HepG2 (cell line): ENCODE measurements at regions not wholly inside any gene's neighbourhood (a gene's known extent, or its start where the extent isn't known, plus 50 kb on each side); places are given as distances from the start of the nearest gene placed in this dataset.
A peak's percentile ranks its signal among the peaks of the same experiment; 100 is the strongest.

Experiments
- ATAD3A ChIP-seq: sonication (generic); formaldehyde crosslinking; IDR thresholded peaks from 2 replicates; pipeline ENCODE4 v1.4.0; 2020; ENCODE audit warnings: missing genetic modification reagents
- CAMTA2 ChIP-seq: sonication (generic); formaldehyde crosslinking; IDR thresholded peaks from 2 replicates; pipeline ENCODE4 v1.4.0; 2020; ENCODE audit warnings: mild to moderate bottlenecking, missing genetic modification reagents, borderline replicate concordance
- ESRRA ChIP-seq: sonication (generic); formaldehyde crosslinking; IDR thresholded peaks from 2 replicates; pipeline ENCODE4 v1.5.1; 2020; ENCODE audit warnings: mild to moderate bottlenecking, low read depth, missing genetic modification reagents
- FOXC1 ChIP-seq: sonication (generic); formaldehyde crosslinking; IDR thresholded peaks from 2 replicates; pipeline ENCODE4 v1.8.0; 2022; ENCODE audit warnings: mild to moderate bottlenecking, missing genetic modification reagents, borderline replicate concordance
- NPAS2 ChIP-seq: sonication (generic); formaldehyde crosslinking; IDR thresholded peaks from 2 replicates; pipeline ENCODE4 v1.8.0; 2022; ENCODE audit warnings: mild to moderate bottlenecking, missing genetic modification reagents, borderline replicate concordance
- SALL1 ChIP-seq: sonication (generic); formaldehyde crosslinking; IDR thresholded peaks from 2 replicates; pipeline ENCODE4 v1.8.0; 2022; ENCODE audit warnings: mild to moderate bottlenecking, missing genetic modification reagents
- SP1 ChIP-seq, 2 experiments: fragments of 450-650 bp in 1 of 2; sonication (generic) in 1 of 2; formaldehyde crosslinking in 1 of 2; IDR thresholded peaks; 2 replicates each; pipeline versions ENCODE4 v1.4.0 to v1.6.1; 2016 to 2020; ENCODE audit warnings: missing genetic modification reagents in 1 of 2
- TBL1XR1 ChIP-seq: fragments of 150-350 bp; IDR thresholded peaks from 2 replicates; pipeline ENCODE4 v1.6.1; 2014; ENCODE audit warnings: borderline replicate concordance, low read length; ENCODE audit not compliant: partially characterized antibody
- THYN1 ChIP-seq: sonication (generic); formaldehyde crosslinking; IDR thresholded peaks from 2 replicates; pipeline ENCODE4 v1.8.1; 2023; ENCODE audit warnings: low read depth, mild to moderate bottlenecking, moderate library complexity, missing genetic modification reagents, borderline replicate concordance
- TRIM24 ChIP-seq: sonication (generic); formaldehyde crosslinking; IDR thresholded peaks from 2 replicates; pipeline ENCODE4 v1.8.0; 2022; ENCODE audit warnings: mild to moderate bottlenecking, missing genetic modification reagents
- ZNF224 ChIP-seq: sonication (generic); formaldehyde crosslinking; IDR thresholded peaks from 2 replicates; pipeline ENCODE4 v1.5.0; 2020; ENCODE audit warnings: mild to moderate bottlenecking, missing genetic modification reagents
- ZNF333 ChIP-seq: sonication (generic); formaldehyde crosslinking; IDR thresholded peaks from 2 replicates; pipeline ENCODE4 v1.4.0; 2020; ENCODE audit warnings: mild to moderate bottlenecking, missing genetic modification reagents, borderline replicate concordance
- ZNF484 ChIP-seq: sonication (generic); formaldehyde crosslinking; IDR thresholded peaks from 2 replicates; pipeline ENCODE4 v1.5.1; 2020; ENCODE audit warnings: mild to moderate bottlenecking, low read depth, missing genetic modification reagents, borderline replicate concordance
- ZNF607 ChIP-seq: sonication (generic); formaldehyde crosslinking; IDR thresholded peaks from 2 replicates; pipeline ENCODE4 v1.5.1; 2020; ENCODE audit warnings: missing genetic modification reagents, mild to moderate bottlenecking, borderline replicate concordance
- ZNF644 ChIP-seq: IDR thresholded peaks from 2 replicates; pipeline ENCODE4 v1.6.1; 2016; ENCODE audit warnings: low read depth
- ZNF7 ChIP-seq: IDR thresholded peaks from 2 replicates; pipeline ENCODE4 v1.6.1; 2016; ENCODE audit warnings: missing biosample characterization, missing genetic modification reagents
- ZNF720 ChIP-seq: sonication (generic); formaldehyde crosslinking; IDR thresholded peaks from 2 replicates; pipeline ENCODE4 v1.4.0; 2020; ENCODE audit warnings: missing genetic modification reagents
- ZNF772 ChIP-seq: sonication (generic); formaldehyde crosslinking; IDR thresholded peaks from 2 replicates; pipeline ENCODE4 v1.5.0; 2020; ENCODE audit warnings: mild to moderate bottlenecking, missing genetic modification reagents
- ZNF777 ChIP-seq: sonication (generic); formaldehyde crosslinking; IDR thresholded peaks from 2 replicates; pipeline ENCODE4 v1.4.0; 2020; ENCODE audit warnings: missing genetic modification reagents
- ZSCAN12 ChIP-seq: sonication (generic); formaldehyde crosslinking; IDR thresholded peaks from 2 replicates; pipeline ENCODE4 v1.9.0; 2021; ENCODE audit warnings: mild to moderate bottlenecking, missing genetic modification reagents
- TF ChIP-seq, protein P1 (sequence below): sonication (generic); formaldehyde crosslinking; IDR thresholded peaks from 2 replicates; pipeline ENCODE4 v1.4.0; 2020; ENCODE audit warnings: missing genetic modification reagents, low read depth, mild to moderate bottlenecking, borderline replicate concordance
- TF ChIP-seq, protein P2 (sequence below): sonication (generic); formaldehyde crosslinking; IDR thresholded peaks from 2 replicates; pipeline ENCODE4 v1.4.0; 2020; ENCODE audit warnings: missing genetic modification reagents, borderline replicate concordance
- TF ChIP-seq, protein P3 (sequence below): sonication (generic); formaldehyde crosslinking; IDR thresholded peaks from 2 replicates; pipeline ENCODE4 v1.5.1; 2020; ENCODE audit warnings: missing genetic modification reagents, mild to moderate bottlenecking, borderline replicate concordance
- TF ChIP-seq, protein P4 (sequence below): sonication (generic); formaldehyde crosslinking; IDR thresholded peaks from 2 replicates; pipeline ENCODE4 v1.8.1; 2023; ENCODE audit warnings: mild to moderate bottlenecking, inconsistent platforms, moderate library complexity, missing genetic modification reagents, borderline replicate concordance

DNA sequence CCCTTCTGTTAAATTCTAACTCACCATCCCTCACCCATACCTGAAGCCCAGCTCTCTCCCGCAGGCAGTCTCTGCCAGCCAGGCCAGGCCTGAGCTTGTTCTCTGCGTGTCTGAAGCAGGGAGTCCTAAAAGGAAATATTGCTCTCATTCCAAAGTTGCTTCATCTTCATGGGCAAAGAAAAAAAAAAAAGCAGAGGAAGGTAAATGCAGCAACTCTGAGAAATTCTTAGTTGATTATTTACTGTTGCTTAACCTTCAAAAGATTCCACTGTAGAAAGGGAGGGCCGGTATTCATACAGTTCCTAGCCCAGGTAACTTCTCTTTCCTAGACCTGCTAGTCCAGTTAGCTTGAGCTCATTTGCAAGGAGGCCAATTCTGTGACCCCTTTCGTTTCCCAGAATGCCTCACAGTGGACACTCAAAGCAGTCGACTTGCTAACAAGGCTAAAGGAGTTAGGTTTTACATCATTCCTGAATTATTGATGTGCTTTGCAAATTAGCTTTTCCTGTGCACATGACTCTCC lies 193.5 kb upstream of the EEA1 start (continued):
- no peak for TF ChIP-seq NPAS2 (CRISPR knock-in tag)
- no peak for TF ChIP-seq ZNF333
- TF ChIP-seq SP1 (IDR thresholded peaks at IDR 0.05), result no peak
- no peak for TF ChIP-seq SP1 (CRISPR knock-in tag; IDR thresholded peaks at IDR 0.05)
- peak; percentile 45; the same call in 1 of the 2 replicates for TF ChIP-seq ZNF772 (CRISPR knock-in tag)
- TF ChIP-seq, protein P1, sequence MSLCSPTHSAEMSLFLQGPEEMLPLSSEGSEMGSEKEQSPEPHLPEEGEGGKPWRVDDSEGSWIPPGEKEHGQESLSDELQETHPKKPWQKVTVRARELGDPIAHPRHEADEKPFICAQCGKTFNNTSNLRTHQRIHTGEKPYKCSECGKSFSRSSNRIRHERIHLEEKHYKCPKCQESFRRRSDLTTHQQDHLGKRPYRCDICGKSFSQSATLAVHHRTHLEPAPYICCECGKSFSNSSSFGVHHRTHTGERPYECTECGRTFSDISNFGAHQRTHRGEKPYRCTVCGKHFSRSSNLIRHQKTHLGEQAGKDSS (CRISPR knock-in tag), result no peak
- TF ChIP-seq, protein P2, sequence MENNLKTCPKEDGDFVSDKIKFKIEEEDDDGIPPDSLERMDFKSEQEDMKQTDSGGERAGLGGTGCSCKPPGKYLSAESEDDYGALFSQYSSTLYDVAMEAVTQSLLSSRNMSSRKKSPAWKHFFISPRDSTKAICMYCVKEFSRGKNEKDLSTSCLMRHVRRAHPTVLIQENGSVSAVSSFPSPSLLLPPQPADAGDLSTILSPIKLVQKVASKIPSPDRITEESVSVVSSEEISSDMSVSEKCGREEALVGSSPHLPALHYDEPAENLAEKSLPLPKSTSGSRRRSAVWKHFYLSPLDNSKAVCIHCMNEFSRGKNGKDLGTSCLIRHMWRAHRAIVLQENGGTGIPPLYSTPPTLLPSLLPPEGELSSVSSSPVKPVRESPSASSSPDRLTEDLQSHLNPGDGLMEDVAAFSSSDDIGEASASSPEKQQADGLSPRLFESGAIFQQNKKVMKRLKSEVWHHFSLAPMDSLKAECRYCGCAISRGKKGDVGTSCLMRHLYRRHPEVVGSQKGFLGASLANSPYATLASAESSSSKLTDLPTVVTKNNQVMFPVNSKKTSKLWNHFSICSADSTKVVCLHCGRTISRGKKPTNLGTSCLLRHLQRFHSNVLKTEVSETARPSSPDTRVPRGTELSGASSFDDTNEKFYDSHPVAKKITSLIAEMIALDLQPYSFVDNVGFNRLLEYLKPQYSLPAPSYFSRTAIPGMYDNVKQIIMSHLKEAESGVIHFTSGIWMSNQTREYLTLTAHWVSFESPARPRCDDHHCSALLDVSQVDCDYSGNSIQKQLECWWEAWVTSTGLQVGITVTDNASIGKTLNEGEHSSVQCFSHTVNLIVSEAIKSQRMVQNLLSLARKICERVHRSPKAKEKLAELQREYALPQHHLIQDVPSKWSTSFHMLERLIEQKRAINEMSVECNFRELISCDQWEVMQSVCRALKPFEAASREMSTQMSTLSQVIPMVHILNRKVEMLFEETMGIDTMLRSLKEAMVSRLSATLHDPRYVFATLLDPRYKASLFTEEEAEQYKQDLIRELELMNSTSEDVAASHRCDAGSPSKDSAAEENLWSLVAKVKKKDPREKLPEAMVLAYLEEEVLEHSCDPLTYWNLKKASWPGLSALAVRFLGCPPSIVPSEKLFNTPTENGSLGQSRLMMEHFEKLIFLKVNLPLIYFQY (CRISPR knock-in tag), result no peak
- TF ChIP-seq, protein P3, sequence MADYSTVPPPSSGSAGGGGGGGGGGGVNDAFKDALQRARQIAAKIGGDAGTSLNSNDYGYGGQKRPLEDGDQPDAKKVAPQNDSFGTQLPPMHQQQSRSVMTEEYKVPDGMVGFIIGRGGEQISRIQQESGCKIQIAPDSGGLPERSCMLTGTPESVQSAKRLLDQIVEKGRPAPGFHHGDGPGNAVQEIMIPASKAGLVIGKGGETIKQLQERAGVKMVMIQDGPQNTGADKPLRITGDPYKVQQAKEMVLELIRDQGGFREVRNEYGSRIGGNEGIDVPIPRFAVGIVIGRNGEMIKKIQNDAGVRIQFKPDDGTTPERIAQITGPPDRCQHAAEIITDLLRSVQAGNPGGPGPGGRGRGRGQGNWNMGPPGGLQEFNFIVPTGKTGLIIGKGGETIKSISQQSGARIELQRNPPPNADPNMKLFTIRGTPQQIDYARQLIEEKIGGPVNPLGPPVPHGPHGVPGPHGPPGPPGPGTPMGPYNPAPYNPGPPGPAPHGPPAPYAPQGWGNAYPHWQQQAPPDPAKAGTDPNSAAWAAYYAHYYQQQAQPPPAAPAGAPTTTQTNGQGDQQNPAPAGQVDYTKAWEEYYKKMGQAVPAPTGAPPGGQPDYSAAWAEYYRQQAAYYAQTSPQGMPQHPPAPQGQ (CRISPR knock-in tag), result no peak
- no peak for TF ChIP-seq ZNF7 (CRISPR knock-in tag)
- TF ChIP-seq ZSCAN12 (CRISPR knock-in tag), result no peak
- no peak for TF ChIP-seq ATAD3A (CRISPR knock-in tag)
- TF ChIP-seq THYN1 (CRISPR knock-in tag), result no peak
- TF ChIP-seq ZNF224 (CRISPR knock-in tag), result no peak
- no peak for TF ChIP-seq TRIM24 (CRISPR knock-in tag)
- TF ChIP-seq ZNF720 (CRISPR knock-in tag), result no peak
- TF ChIP-seq ZNF484, result no peak
- TF ChIP-seq ZNF644 (CRISPR knock-in tag), result no peak
- 0 out of 2 replicates have a peak, but pooled peaks have one; percentile 48 for TF ChIP-seq FOXC1
- TF ChIP-seq ZNF607 (CRISPR knock-in tag), result no peak
- TF ChIP-seq TBL1XR1, result no peak
- TF ChIP-seq, protein P4, sequence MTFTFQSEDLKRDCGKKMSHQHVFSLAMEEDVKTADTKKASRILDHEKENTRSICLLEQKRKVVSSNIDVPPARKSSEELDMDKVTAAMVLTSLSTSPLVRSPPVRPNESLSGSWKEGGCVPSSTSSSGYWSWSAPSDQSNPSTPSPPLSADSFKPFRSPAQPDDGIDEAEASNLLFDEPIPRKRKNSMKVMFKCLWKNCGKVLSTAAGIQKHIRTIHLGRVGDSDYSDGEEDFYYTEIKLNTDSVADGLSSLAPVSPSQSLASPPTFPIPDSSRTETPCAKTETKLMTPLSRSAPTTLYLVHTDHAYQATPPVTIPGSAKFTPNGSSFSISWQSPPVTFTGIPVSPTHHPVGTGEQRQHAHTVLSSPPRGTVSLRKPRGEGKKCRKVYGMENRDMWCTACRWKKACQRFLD (CRISPR knock-in tag), result no peak
- TF ChIP-seq SALL1, result peak; percentile 22; the same call in 1 of the 2 replicates
- TF ChIP-seq ESRRA (CRISPR knock-in tag), result no peak
- no peak for TF ChIP-seq ZNF777 (CRISPR knock-in tag)
- TF ChIP-seq CAMTA2 (CRISPR knock-in tag), result no peak
